GM12878 (cell line): ENCODE measurements at regions not wholly inside any gene's neighbourhood (a gene's known extent, or its start where the extent isn't known, plus 50 kb on each side); places are given as distances from the start of the nearest gene placed in this dataset.

Source experiments
- BCL3 ChIP-seq: IDR thresholded peaks from 2 replicates; pipeline ENCODE4 v1.6.1; 2011; ENCODE audit warnings: borderline replicate concordance, low read depth, mild to moderate bottlenecking, moderate library complexity, low read length; ENCODE audit not compliant: insufficient read depth, poor library complexity, severe bottlenecking
- CTCF ChIP-seq, 3 experiments: IDR thresholded peaks in 2 of 3; conservative IDR thresholded peaks in 1 of 3; 2 replicates each; pipeline ENCODE4 v1.5.1; 2011; ENCODE audit warnings: low read depth in 3 of 3, low read length in 3 of 3, mild to moderate bottlenecking in 3 of 3, control low read depth in 2 of 3, moderate library complexity in 2 of 3, inconsistent platforms in 1 of 3, mixed read lengths in 1 of 3; ENCODE audit not compliant: control insufficient read depth in 2 of 3, insufficient read depth in 1 of 3; ENCODE audit errors: extremely low read depth in 1 of 3
- MAX ChIP-seq: IDR thresholded peaks from 2 replicates; pipeline ENCODE4 v1.6.1; 2012; ENCODE audit warnings: low read depth, low read length, improper control_type of control experiment
- NFIC ChIP-seq: IDR thresholded peaks from 2 replicates; pipeline ENCODE4 v1.6.1; 2012; ENCODE audit warnings: low read depth, mild to moderate bottlenecking, inconsistent platforms, low read length, moderate library complexity
- NR2C2 ChIP-seq: IDR thresholded peaks from 2 replicates; pipeline ENCODE4 v1.6.1; 2011; ENCODE audit warnings: borderline replicate concordance, low read depth; ENCODE audit not compliant: control insufficient read depth, insufficient read length
- POLR2A ChIP-seq: IDR thresholded peaks from 2 replicates; pipeline ENCODE4 v1.6.1; 2011; ENCODE audit warnings: low read depth, mild to moderate bottlenecking, low read length
- RCOR1 ChIP-seq: conservative IDR thresholded peaks from 2 replicates; pipeline ENCODE4 v1.6.1; 2012; ENCODE audit warnings: low read depth, low read length, improper control_type of control experiment
- SRF ChIP-seq, 2 experiments: IDR thresholded peaks; 2 replicates each; pipeline ENCODE4 v1.6.1; 2011; ENCODE audit warnings: low read depth in 2 of 2, low read length in 2 of 2, mild to moderate bottlenecking in 1 of 2, moderate library complexity in 1 of 2

- TF ChIP-seq CTCF (IDR thresholded peaks at IDR 0.05 in 2 of 3, conservative IDR thresholded peaks at IDR 0.05 in 1 of 3; ENCODE audit: control insufficient read depth in 2 of 3, extremely low read depth in 1 of 3, insufficient read depth in 1 of 3, low read depth in 3 of 3, low read length in 3 of 3) (no peak), SRF (IDR thresholded peaks at IDR 0.05; ENCODE audit: low read depth in 2 of 2, low read length in 2 of 2) (no peak), RCOR1 (no peak), NR2C2 (no peak), BCL3 (no peak), MAX (no peak), NFIC (no peak), POLR2A (no peak)
These were observed 286.4 kb downstream of the ZEB1 start for GRCh38 chr10:31605426-31605825.
